ENCODE measurements at regions not wholly inside any gene's neighbourhood (a gene's known extent, or its start where the extent isn't known, plus 50 kb on each side); places are given as distances from the start of the nearest gene placed in this dataset.

- DNase-seq = no peak
- Histone ChIP-seq H3K4me3 (no peak overlapping the region), H3K9me3 (no peaks in the 10 kb centered on the region), H3K27me3 (no peaks in the 10 kb centered on the region), H3K4me1 (no peaks in the 10 kb centered on the region), H3K27ac (no peak overlapping the region), H3K36me3 (no peaks in the 10 kb centered on the region)
- intact Hi-C loops (cut with DNase I; ENCODE audit: low total_unique reads) = no loop called here
- TF ChIP-seq POLR2A (IDR thresholded peaks at IDR 0.05) (no peak), CTCF (IDR thresholded peaks at IDR 0.05) (no peak)
These were observed 235.5 kb upstream of the EEF2KMT start for GRCh38 chr16:5333126-5333525.

GRCh38 chr16:5330058-5330457, 232.5 kb upstream of the EEF2KMT start:
- no peak overlapping the region for H3K27ac ChIP-seq
- H3K4me1 ChIP-seq = no peaks in the 10 kb centered on the region
- intact Hi-C loops (cut with DNase I; ENCODE audit: low total_unique reads) = no loop called here
- no peaks in the 10 kb centered on the region for H3K36me3 ChIP-seq
- H3K4me3 ChIP-seq = no peak overlapping the region
- no peaks in the 10 kb centered on the region for H3K9me3 ChIP-seq
- TF ChIP-seq POLR2A (IDR thresholded peaks at IDR 0.05) (no peak), CTCF (IDR thresholded peaks at IDR 0.05) (no peak)
- DNase-seq = no peak
- H3K27me3 ChIP-seq = no peaks in the 10 kb centered on the region

- no peaks in the 10 kb centered on the region for H3K27me3 ChIP-seq
- TF ChIP-seq CTCF (IDR thresholded peaks at IDR 0.05) = no peak
- TF ChIP-seq POLR2A (IDR thresholded peaks at IDR 0.05) = no peak
- no peaks in the 10 kb centered on the region for H3K4me1 ChIP-seq
- no peak overlapping the region for H3K27ac ChIP-seq
- intact Hi-C loops (cut with DNase I; ENCODE audit: low total_unique reads) = no loop called here
- H3K9me3 ChIP-seq = no peaks in the 10 kb centered on the region
- no peaks in the 10 kb centered on the region for H3K36me3 ChIP-seq
- no peak overlapping the region for H3K4me3 ChIP-seq
- no peak for DNase-seq
These were observed 231.0 kb upstream of the EEF2KMT start for GRCh38 chr16:5328546-5328945.

GRCh38 chr16:5326395-5326794, 228.8 kb upstream of the EEF2KMT start:
- Histone ChIP-seq H3K9me3 (no peaks in the 10 kb centered on the region), H3K27me3 (no peaks in the 10 kb centered on the region), H3K27ac (no peak overlapping the region), H3K4me3 (no peak overlapping the region), H3K4me1 (no peaks in the 10 kb centered on the region), H3K36me3 (no peaks in the 10 kb centered on the region)
- TF ChIP-seq POLR2A (IDR thresholded peaks at IDR 0.05) = no peak
- no peak for TF ChIP-seq CTCF (IDR thresholded peaks at IDR 0.05)
- intact Hi-C loops (cut with DNase I; ENCODE audit: low total_unique reads) = no loop called here
- no peak for DNase-seq

- no peak for DNase-seq
- Histone ChIP-seq H3K4me3 (no peak overlapping the region), H3K4me1 (no peaks in the 10 kb centered on the region), H3K27ac (no peak overlapping the region), H3K27me3 (no peaks in the 10 kb centered on the region), H3K36me3 (no peaks in the 10 kb centered on the region), H3K9me3 (no peaks in the 10 kb centered on the region)
- TF ChIP-seq CTCF (IDR thresholded peaks at IDR 0.05) (no peak), POLR2A (IDR thresholded peaks at IDR 0.05) (no peak)
- intact Hi-C loops (cut with DNase I; ENCODE audit: low total_unique reads) = no loop called here
These were observed 228.3 kb upstream of the EEF2KMT start for GRCh38 chr16:5325932-5326331.

Measured in uterus (tissue), 3 donors.